ENCODE measurements at regions not wholly inside any gene's neighbourhood (a gene's known extent, or its start where the extent isn't known, plus 50 kb on each side); places are given as distances from the start of the nearest gene placed in this dataset.
"Not testable (repeated sequence)": the region's sequence is repeated elsewhere in the genome, so short reads cannot be mapped to it uniquely, and the experiment has no call there.

DNA sequence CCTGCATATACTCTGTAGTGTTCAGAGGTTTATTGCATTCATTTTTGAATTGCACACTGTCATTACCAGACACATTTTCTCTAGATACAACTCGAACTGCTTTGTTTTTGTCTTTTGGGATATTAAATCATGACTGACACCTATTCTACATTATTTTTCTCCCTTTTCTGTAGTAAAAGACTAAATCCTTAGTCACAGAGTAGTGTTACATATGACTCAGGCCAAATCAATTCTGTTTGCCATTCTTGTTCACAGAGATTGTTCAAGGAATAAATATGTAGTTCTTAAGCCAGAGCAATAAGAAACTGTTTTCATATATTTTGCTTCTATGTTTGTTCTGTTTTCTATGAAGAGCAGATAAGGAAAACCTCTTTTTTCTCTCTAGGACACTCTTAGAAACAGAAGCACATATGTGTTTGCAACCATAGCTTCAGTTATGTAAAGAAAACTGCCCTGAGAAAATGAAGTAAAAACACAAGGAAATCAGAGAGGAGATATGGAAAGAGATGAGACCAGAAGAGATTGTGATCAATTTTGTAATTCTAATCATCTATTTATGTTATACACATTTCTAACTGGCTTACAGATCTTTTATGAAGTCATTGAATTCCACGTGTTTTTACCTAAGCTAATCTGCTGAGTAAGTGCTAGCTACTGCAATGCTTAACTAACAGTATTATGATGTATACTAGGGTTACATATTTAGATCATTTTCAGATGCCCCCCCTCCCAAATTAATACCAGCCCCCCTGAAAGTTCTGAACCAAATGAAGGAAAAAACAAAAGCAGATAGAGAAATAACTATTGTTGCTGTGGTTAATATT, 1995.6 kb upstream of the CDH6 start:
- no peak for DNase-seq (ENCODE audit: low spot score)
- TF ChIP-seq, protein P1, sequence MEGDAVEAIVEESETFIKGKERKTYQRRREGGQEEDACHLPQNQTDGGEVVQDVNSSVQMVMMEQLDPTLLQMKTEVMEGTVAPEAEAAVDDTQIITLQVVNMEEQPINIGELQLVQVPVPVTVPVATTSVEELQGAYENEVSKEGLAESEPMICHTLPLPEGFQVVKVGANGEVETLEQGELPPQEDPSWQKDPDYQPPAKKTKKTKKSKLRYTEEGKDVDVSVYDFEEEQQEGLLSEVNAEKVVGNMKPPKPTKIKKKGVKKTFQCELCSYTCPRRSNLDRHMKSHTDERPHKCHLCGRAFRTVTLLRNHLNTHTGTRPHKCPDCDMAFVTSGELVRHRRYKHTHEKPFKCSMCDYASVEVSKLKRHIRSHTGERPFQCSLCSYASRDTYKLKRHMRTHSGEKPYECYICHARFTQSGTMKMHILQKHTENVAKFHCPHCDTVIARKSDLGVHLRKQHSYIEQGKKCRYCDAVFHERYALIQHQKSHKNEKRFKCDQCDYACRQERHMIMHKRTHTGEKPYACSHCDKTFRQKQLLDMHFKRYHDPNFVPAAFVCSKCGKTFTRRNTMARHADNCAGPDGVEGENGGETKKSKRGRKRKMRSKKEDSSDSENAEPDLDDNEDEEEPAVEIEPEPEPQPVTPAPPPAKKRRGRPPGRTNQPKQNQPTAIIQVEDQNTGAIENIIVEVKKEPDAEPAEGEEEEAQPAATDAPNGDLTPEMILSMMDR (IDR thresholded peaks at IDR 0.05; ENCODE audit: borderline replicate concordance, control extremely low read depth, extremely low read depth, insufficient read depth, missing control alignments) = no peak
- in situ Hi-C loops (cut with MboI; ENCODE audit: low sequenced_read_pairs, unreplicated experiment) = no loop called here

- TF ChIP-seq, protein P1 (IDR thresholded peaks at IDR 0.05; ENCODE audit: borderline replicate concordance, control extremely low read depth, extremely low read depth, insufficient read depth, missing control alignments) = no peak
- DNase-seq (ENCODE audit: low spot score) = no peak
- in situ Hi-C loops (cut with MboI; ENCODE audit: low sequenced_read_pairs, unreplicated experiment) = no loop called here
Observed at GRCh38 chr5:29193972-29194371, 1999.5 kb upstream of the CDH6 start.

GRCh38 chr5:29191269-29192048, 2002.0 kb upstream of the CDH6 start:
- DNase-seq (ENCODE audit: low spot score); in situ Hi-C loops (cut with MboI; ENCODE audit: low sequenced_read_pairs, unreplicated experiment): not testable (repeated sequence)

- DNase-seq (ENCODE audit: low spot score) = not testable (repeated sequence)
Observed at GRCh38 chr5:29190398-29190797, 2003.1 kb upstream of the CDH6 start.

DNA sequence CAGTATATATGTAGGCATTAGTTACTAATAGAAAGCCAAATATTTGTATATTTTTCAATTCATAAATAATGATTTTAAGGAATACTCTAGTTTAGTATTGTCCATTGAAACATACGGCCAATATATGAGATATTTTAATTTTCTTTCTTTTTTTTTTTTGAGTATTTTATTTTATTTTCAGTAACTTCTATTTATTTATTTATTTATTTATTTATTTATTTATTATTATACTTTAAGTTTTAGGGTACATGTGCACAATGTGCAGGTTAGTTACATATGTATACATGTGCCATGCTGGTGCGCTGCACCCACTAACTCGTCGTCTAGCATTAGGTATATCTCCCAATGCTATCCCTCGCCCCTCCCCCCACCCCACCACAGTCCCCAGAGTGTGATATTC, 2007.1 kb upstream of the CDH6 start:
- in situ Hi-C loops (cut with MboI; ENCODE audit: low sequenced_read_pairs, unreplicated experiment); DNase-seq (ENCODE audit: low spot score): not testable (repeated sequence)

More at GRCh38 chr5:29190398-29190797, 2003.1 kb upstream of the CDH6 start:
- in situ Hi-C loops (cut with MboI; ENCODE audit: low sequenced_read_pairs, unreplicated experiment) = not testable (repeated sequence)

- TF ChIP-seq, protein P1 (IDR thresholded peaks at IDR 0.05; ENCODE audit: borderline replicate concordance, control extremely low read depth, extremely low read depth, insufficient read depth, missing control alignments) = no peak
- in situ Hi-C loops (cut with MboI; ENCODE audit: low sequenced_read_pairs, unreplicated experiment) = no loop called here
Observed at GRCh38 chr5:29185558-29185957, 2007.9 kb upstream of the CDH6 start.

GRCh38 chr5:29175774-29176173, 2017.7 kb upstream of the CDH6 start:
- no peak for DNase-seq (ENCODE audit: low spot score)
- in situ Hi-C loops (cut with MboI; ENCODE audit: low sequenced_read_pairs, unreplicated experiment) = no loop called here
- TF ChIP-seq, protein P1 (IDR thresholded peaks at IDR 0.05; ENCODE audit: borderline replicate concordance, control extremely low read depth, extremely low read depth, insufficient read depth, missing control alignments) = no peak

More at GRCh38 chr5:29185558-29185957, 2007.9 kb upstream of the CDH6 start:
- DNase-seq (ENCODE audit: low spot score) = no peak

- in situ Hi-C loops (cut with MboI; ENCODE audit: low sequenced_read_pairs, unreplicated experiment) = no loop called here
- no peak for DNase-seq (ENCODE audit: low spot score)
- TF ChIP-seq, protein P1 (IDR thresholded peaks at IDR 0.05; ENCODE audit: borderline replicate concordance, control extremely low read depth, extremely low read depth, insufficient read depth, missing control alignments) = no peak
Observed at GRCh38 chr5:29170599-29170998, 2022.9 kb upstream of the CDH6 start.

Data from GM13976 (cell line).